ENCODE measurements at regions not wholly inside any gene's neighbourhood (a gene's known extent, or its start where the extent isn't known, plus 50 kb on each side); places are given as distances from the start of the nearest gene placed in this dataset.

GRCh38 chr1:21346365-21347071 is 56.3 kb upstream of the ECE1 start:
- H3K9ac ChIP-seq (ENCODE audit: low read length), result peak overlapping the region; percentile 80

DNA sequence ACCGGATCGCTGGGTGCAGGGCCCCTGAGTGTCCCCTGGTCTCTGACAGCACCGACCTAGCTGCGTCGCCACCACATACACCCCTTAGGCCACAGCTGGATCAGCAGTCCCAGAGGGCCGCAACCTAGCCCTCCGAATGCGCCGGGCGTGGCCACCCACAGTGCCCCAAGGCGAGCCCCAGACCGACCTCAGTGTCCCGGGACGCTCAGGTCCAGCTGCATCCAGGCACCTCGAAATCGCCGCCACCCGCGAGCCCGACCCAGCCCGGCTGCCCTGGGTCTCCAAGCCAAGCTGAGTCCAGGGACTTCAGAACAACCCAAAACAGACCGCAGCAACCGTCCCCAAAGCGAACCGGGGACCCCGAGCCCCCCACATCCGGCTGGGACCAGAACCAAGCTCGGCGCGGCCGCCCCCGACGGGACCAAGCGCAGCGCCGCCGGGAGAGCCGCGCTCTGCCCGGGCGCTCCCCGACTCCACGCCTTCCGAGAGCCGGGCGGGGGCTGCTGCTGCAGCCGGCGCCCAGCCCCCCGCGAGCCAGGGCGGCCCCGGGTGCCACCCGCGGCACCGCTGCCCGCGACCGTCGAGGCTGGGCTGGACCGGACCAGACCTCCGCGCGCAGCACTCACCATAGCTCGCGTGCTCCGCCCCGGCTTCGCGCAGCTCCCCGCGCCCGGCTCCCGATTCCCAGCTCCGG is 54.6 kb upstream of the ECE1 start:
- H3K36me3 ChIP-seq (ENCODE audit: control insufficient read depth, insufficient read depth, low read length), result no peaks in the 10 kb centered on the region
- no peak overlapping the region for H3K27ac ChIP-seq (ENCODE audit: low read depth, low read length)
- peak overlapping the region; percentile 97 for H3K4me3 ChIP-seq (ENCODE audit: low read depth, low read length)
- H3K9me3 ChIP-seq (ENCODE audit: control insufficient read depth, insufficient read depth, low read depth, low read length), result no peaks in the 10 kb centered on the region
- H3K4me1 ChIP-seq (ENCODE audit: control insufficient read depth, insufficient read depth, low read length), result peaks cover 39% of the 10 kb centered on the region
- peaks cover 26% of the 10 kb centered on the region for H3K27me3 ChIP-seq (ENCODE audit: control insufficient read depth, insufficient read depth, low read length)
- H3K9ac ChIP-seq (ENCODE audit: low read length), result peak overlapping the region; percentile 73

More at GRCh38 chr1:21346365-21347071, 56.3 kb upstream of the ECE1 start:
- Histone ChIP-seq H3K4me1 (ENCODE audit: control insufficient read depth, insufficient read depth, low read length) (peaks cover 44% of the 10 kb centered on the region), H3K27me3 (ENCODE audit: control insufficient read depth, insufficient read depth, low read length) (peaks cover 26% of the 10 kb centered on the region), H3K27ac (ENCODE audit: low read depth, low read length) (no peak overlapping the region), H3K4me3 (ENCODE audit: low read depth, low read length) (peak overlapping the region; percentile 97), H3K36me3 (ENCODE audit: control insufficient read depth, insufficient read depth, low read length) (no peaks in the 10 kb centered on the region), H3K9me3 (ENCODE audit: control insufficient read depth, insufficient read depth, low read depth, low read length) (no peaks in the 10 kb centered on the region)

DNA sequence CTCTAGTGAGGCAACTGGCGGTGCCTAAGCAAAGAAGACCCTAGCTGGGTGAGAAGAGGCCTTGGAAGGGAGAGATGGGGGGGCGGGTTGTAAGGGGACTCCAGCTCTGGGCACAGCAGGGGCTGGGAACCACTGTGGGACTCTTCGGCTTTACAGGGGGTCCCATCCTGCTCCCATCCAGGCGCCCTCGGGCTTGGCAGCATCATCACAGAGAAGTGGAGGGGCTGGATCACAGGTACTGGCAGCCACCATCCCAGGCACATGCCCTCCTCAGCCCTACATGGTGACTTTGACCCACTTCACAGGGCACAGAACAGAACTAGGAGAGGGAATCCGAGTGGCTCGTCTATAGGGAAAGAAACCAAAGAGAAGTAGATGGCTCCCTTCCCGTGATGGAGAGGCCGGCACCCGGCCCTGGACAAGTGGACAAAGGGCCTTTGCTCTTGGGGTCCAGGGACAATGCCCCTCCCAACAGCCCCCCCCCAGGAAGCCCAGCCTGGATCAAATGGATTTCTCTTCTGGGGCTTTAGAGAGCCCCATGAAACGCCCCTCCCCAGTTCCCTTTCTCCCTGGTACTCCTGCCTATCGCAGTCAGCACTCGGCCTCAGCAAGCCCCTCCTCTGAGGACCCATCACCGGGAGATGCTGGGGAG is 54.0 kb upstream of the ECE1 start:
- Histone ChIP-seq H3K27me3 (ENCODE audit: control insufficient read depth, insufficient read depth, low read length) (peaks cover 26% of the 10 kb centered on the region), H3K4me3 (ENCODE audit: low read depth, low read length) (peak overlapping the region; percentile 97), H3K27ac (ENCODE audit: low read depth, low read length) (no peak overlapping the region), H3K4me1 (ENCODE audit: control insufficient read depth, insufficient read depth, low read length) (peaks cover 41% of the 10 kb centered on the region), H3K9me3 (ENCODE audit: control insufficient read depth, insufficient read depth, low read depth, low read length) (no peaks in the 10 kb centered on the region), H3K9ac (ENCODE audit: low read length) (peak overlapping the region; percentile 73), H3K36me3 (ENCODE audit: control insufficient read depth, insufficient read depth, low read length) (no peaks in the 10 kb centered on the region)

GRCh38 chr1:21342961-21343838 is 52.9 kb upstream of the ECE1 start:
- H3K27ac ChIP-seq (ENCODE audit: low read depth, low read length), result no peak overlapping the region
- no peaks in the 10 kb centered on the region for H3K9me3 ChIP-seq (ENCODE audit: control insufficient read depth, insufficient read depth, low read depth, low read length)
- no peaks in the 10 kb centered on the region for H3K36me3 ChIP-seq (ENCODE audit: control insufficient read depth, insufficient read depth, low read length)
- no peak overlapping the region for H3K9ac ChIP-seq (ENCODE audit: low read length)
- no peak overlapping the region for H3K4me3 ChIP-seq (ENCODE audit: low read depth, low read length)
- peaks cover 50% of the 10 kb centered on the region for H3K4me1 ChIP-seq (ENCODE audit: control insufficient read depth, insufficient read depth, low read length)
- H3K27me3 ChIP-seq (ENCODE audit: control insufficient read depth, insufficient read depth, low read length), result peaks cover 26% of the 10 kb centered on the region

DNA sequence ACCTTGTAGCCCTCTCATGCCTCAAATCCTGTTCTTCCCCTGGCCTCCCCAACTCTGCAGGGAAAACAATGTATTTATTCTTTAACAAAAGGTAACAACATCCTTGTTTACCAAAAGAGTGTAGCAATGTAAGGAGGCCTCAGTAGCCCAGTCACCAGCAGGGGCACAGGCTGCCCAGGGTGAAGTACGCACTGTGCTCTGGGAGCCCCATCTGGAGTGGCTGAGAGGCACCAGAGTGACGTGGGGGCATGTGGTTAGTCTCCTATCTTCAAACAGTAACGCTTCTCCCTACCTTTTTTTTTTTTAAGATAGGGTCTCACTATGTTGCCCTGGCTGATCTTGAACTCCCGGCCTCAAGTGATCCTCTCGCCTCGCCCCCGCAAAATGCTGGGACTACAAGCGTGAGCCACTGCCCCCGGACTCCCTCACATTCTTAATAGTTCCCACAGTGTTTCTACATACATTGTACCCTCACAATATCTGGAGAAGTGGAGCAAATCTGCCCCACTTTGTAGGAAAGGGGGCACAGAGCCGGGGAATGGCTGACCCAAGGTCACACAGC is 51.3 kb upstream of the ECE1 start:
- H3K27me3 ChIP-seq (ENCODE audit: control insufficient read depth, insufficient read depth, low read length), result peaks cover 26% of the 10 kb centered on the region
- no peaks in the 10 kb centered on the region for H3K36me3 ChIP-seq (ENCODE audit: control insufficient read depth, insufficient read depth, low read length)
- no peak overlapping the region for H3K4me3 ChIP-seq (ENCODE audit: low read depth, low read length)
- H3K9ac ChIP-seq (ENCODE audit: low read length), result no peak overlapping the region
- peaks cover 45% of the 10 kb centered on the region for H3K4me1 ChIP-seq (ENCODE audit: control insufficient read depth, insufficient read depth, low read length)
- no peaks in the 10 kb centered on the region for H3K9me3 ChIP-seq (ENCODE audit: control insufficient read depth, insufficient read depth, low read depth, low read length)
- H3K27ac ChIP-seq (ENCODE audit: low read depth, low read length), result no peak overlapping the region

DNA sequence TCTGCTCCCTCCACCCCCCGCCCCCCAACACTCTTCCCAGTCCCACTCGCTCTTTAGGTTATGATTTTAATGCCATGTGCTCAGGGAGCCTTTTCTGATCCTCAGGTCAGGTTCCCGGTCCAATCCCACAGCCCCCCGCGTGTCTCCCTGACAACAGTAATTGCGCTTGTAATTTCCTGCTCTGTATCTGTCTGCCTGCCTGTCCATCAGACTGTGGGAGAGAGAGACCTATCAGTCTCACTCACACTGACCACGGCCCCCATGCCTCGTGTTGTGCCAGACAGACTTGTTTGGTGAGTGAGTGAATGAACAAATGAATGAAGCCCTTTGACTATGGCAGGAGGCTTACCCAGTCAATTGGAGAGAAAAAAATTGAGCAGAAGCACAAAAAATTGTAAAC is 50.8 kb upstream of the ECE1 start:
- peaks cover 39% of the 10 kb centered on the region for H3K4me1 ChIP-seq (ENCODE audit: control insufficient read depth, insufficient read depth, low read length)
- H3K4me3 ChIP-seq (ENCODE audit: low read depth, low read length), result no peak overlapping the region
- peaks cover 21% of the 10 kb centered on the region for H3K27me3 ChIP-seq (ENCODE audit: control insufficient read depth, insufficient read depth, low read length)
- H3K36me3 ChIP-seq (ENCODE audit: control insufficient read depth, insufficient read depth, low read length), result no peaks in the 10 kb centered on the region
- no peak overlapping the region for H3K9ac ChIP-seq (ENCODE audit: low read length)
- H3K9me3 ChIP-seq (ENCODE audit: control insufficient read depth, insufficient read depth, low read depth, low read length), result no peaks in the 10 kb centered on the region
- H3K27ac ChIP-seq (ENCODE audit: low read depth, low read length), result no peak overlapping the region

DNA sequence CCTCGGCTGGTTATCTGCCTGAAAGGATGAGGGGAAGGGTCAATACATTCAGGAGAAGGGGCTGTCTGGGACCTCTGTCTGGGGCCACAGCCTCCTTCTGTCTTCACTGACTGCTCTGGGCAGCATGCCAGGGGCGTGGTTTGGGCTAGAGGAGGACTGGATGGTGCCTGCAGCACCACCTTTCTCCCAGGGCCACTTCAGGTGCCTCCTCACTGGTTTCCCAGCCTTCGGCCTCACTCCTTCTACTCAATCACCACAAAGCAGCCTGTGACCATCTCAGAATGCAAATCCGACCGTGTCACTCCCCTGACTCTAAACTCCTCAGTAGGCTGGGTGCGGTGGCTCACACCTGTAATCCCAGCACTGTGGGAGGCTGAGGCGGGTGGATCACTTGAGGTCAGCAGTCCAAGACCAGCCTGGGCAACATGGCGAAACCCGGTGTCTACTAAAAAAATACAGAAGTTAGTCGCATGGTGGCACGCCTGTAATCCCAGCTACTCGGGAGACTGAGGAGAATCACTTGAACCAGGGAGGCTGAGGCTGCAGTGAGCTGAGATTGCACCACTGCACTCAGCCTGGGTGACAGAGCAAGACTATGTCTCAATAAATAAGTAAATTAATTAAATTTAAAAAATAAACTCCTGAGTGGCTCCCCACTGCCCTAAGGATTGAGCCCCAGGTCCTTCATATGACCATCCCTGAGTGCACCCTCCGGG is 50.1 kb upstream of the ECE1 start:
- Histone ChIP-seq H3K36me3 (ENCODE audit: control insufficient read depth, insufficient read depth, low read length) (no peaks in the 10 kb centered on the region), H3K4me1 (ENCODE audit: control insufficient read depth, insufficient read depth, low read length) (peaks cover 42% of the 10 kb centered on the region), H3K27ac (ENCODE audit: low read depth, low read length) (no peak overlapping the region), H3K9ac (ENCODE audit: low read length) (no peak overlapping the region), H3K9me3 (ENCODE audit: control insufficient read depth, insufficient read depth, low read depth, low read length) (no peaks in the 10 kb centered on the region), H3K27me3 (ENCODE audit: control insufficient read depth, insufficient read depth, low read length) (peaks cover 20% of the 10 kb centered on the region), H3K4me3 (ENCODE audit: low read depth, low read length) (no peak overlapping the region)

All from HUES6 (cell line).